SK-N-SH (cell line): ENCODE measurements at regions not wholly inside any gene's neighbourhood (a gene's known extent, or its start where the extent isn't known, plus 50 kb on each side); places are given as distances from the start of the nearest gene placed in this dataset.

Experiments used
- CTCF ChIA-PET: fragments of 300-600, 350-600 bp; formaldehyde crosslinking; extraction: SDS; loops from one replicate; lab custom pipeline; 2021; lab: Yijun Ruan, JAX
- POLR2A ChIA-PET: fragments of 350-600 bp; sonication (Branson Sonifier 250); formaldehyde crosslinking; extraction: SDS; loops from one replicate; lab custom pipeline; 2020; ENCODE audit warnings: antibody characterized with exemption, inconsistent platforms; lab: Yijun Ruan, JAX
- DNase-seq: peaks from one replicate; pipeline ENCODE4 v3.0.0; 2012
- H2AFZ ChIP-seq: fragments of 200-600 bp; sonication (generic); 2 replicates; pipeline ENCODE4 v1.8.1; 2016; ENCODE audit warnings: antibody characterized with exemption, mild to moderate bottlenecking, low read depth
- H3F3A ChIP-seq: fragments of 200-600 bp; sonication (generic); replicated peaks from 2 replicates; pipeline ENCODE3; 2016; ENCODE audit warnings: antibody characterized with exemption, mild to moderate bottlenecking; ENCODE audit not compliant: insufficient read depth
- H3K27ac ChIP-seq, 2 experiments: fragments of 200-500 bp in 1 of 2; fragments of 200-600 bp in 1 of 2; sonication (Bioruptor generic) in 1 of 2; sonication (generic), shearing (Covaris generic) in 1 of 2; 2 replicates each; pipeline versions ENCODE4 v1.5.1 to v1.6.1; 2014 to 2016; ENCODE audit warnings: low read depth in 2 of 2, inconsistent platforms in 1 of 2, low read length in 1 of 2, mild to moderate bottlenecking in 1 of 2, mixed read lengths in 1 of 2
- H3K27me3 ChIP-seq: fragments of 200-600 bp; sonication (generic), shearing (Covaris generic); 2 replicates; pipeline ENCODE4 v1.6.1; 2016; ENCODE audit warnings: mixed run types; ENCODE audit not compliant: insufficient read depth
- H3K36me3 ChIP-seq, 2 experiments: fragments of 200-500 bp in 1 of 2; fragments of 200-600 bp in 1 of 2; sonication (Bioruptor generic) in 1 of 2; sonication (generic) in 1 of 2; replicated peaks in 1 of 2; 2 replicates each; pipeline versions ENCODE3 to v1.5.1; 2014 to 2016; ENCODE audit warnings: low read length in 1 of 2, mild to moderate bottlenecking in 1 of 2; ENCODE audit not compliant: insufficient read depth in 2 of 2, control insufficient read depth in 1 of 2
- H3K4me1 ChIP-seq, 2 experiments: fragments of 200-500 bp in 1 of 2; fragments of 200-600 bp in 1 of 2; sonication (Bioruptor generic) in 1 of 2; sonication (generic), shearing (Covaris generic) in 1 of 2; 2 replicates each; pipeline versions ENCODE4 v1.5.1 to v1.6.1; 2014 to 2016; ENCODE audit warnings: low read depth in 1 of 2, low read length in 1 of 2, mixed run types in 1 of 2; ENCODE audit not compliant: insufficient read depth in 2 of 2, control insufficient read depth in 1 of 2
- H3K4me2 ChIP-seq: fragments of 200-600 bp; sonication (generic), shearing (Covaris generic); 2 replicates; pipeline ENCODE4 v1.6.1; 2017; ENCODE audit warnings: mixed run types
- H3K4me3 ChIP-seq, 2 experiments: fragments of 200-500 bp in 1 of 2; fragments of 200-600 bp in 1 of 2; sonication (Bioruptor generic) in 1 of 2; sonication (generic), shearing (Covaris generic) in 1 of 2; 2 replicates each; pipeline versions ENCODE4 v1.5.1 to v1.8.1; 2014 to 2016; ENCODE audit warnings: low read depth in 2 of 2, inconsistent platforms in 1 of 2, low read length in 1 of 2, mild to moderate bottlenecking in 1 of 2, mixed read lengths in 1 of 2, moderate library complexity in 1 of 2
- H3K79me2 ChIP-seq: fragments of 200-600 bp; sonication (generic); 2 replicates; pipeline ENCODE4 v1.8.1; 2017; ENCODE audit warnings: mild to moderate bottlenecking; ENCODE audit not compliant: insufficient read depth
- H3K9ac ChIP-seq: fragments of 200-600 bp; sonication (generic); 2 replicates; pipeline ENCODE4 v1.6.1; 2017; ENCODE audit warnings: mixed run types
- H3K9me2 ChIP-seq: fragments of 200-600 bp; sonication (generic); 2 replicates; pipeline ENCODE4 v1.6.1; 2017; ENCODE audit warnings: mixed run types
- H3K9me3 ChIP-seq: fragments of 200-600 bp; sonication (generic); 2 replicates; pipeline ENCODE4 v1.6.1; 2017; ENCODE audit warnings: mixed run types, mild to moderate bottlenecking, moderate library complexity
- H4K20me1 ChIP-seq: fragments of 200-600 bp; sonication (generic); 2 replicates; pipeline ENCODE4 v1.6.1; 2017; ENCODE audit warnings: mild to moderate bottlenecking, mixed run types; ENCODE audit not compliant: insufficient read depth
- CHD2 ChIP-seq: fragments of 150-350 bp; IDR thresholded peaks from 2 replicates; pipeline ENCODE4 v1.6.1; 2018; ENCODE audit warnings: low read length; ENCODE audit not compliant: partially characterized antibody
- CTCF ChIP-seq: fragments of 200-600 bp; sonication (generic); IDR thresholded peaks from 2 replicates; pipeline ENCODE4 v1.6.1; 2017; ENCODE audit warnings: antibody characterized with exemption, mild to moderate bottlenecking, moderate library complexity
- ELF1 ChIP-seq: IDR thresholded peaks from 2 replicates; pipeline ENCODE4 v1.4.0; 2012
- FOXJ3 ChIP-seq: sonication (generic); formaldehyde crosslinking; IDR thresholded peaks from 2 replicates; pipeline ENCODE4 v1.5.1; 2020; ENCODE audit warnings: mild to moderate bottlenecking, missing genetic modification reagents
- GABPA ChIP-seq: IDR thresholded peaks from 2 replicates; pipeline ENCODE4 v1.4.0; 2012; ENCODE audit warnings: low read depth, mild to moderate bottlenecking
- IRF3 ChIP-seq: fragments of 150-350 bp; IDR thresholded peaks from 2 replicates; pipeline ENCODE4 v1.6.1; 2016; ENCODE audit warnings: mild to moderate bottlenecking, low read depth, low read length
- JUND ChIP-seq: IDR thresholded peaks from 2 replicates; pipeline ENCODE4 v1.4.0; 2012
- MEF2A ChIP-seq: IDR thresholded peaks from 2 replicates; pipeline ENCODE4 v1.4.0; 2012; ENCODE audit warnings: low read depth, borderline replicate concordance
- MXI1 ChIP-seq: IDR thresholded peaks from 2 replicates; pipeline ENCODE4 v1.6.1; 2012; ENCODE audit warnings: mild to moderate bottlenecking, low read depth, low read length, improper control_type of control experiment
- NRF1 ChIP-seq: IDR thresholded peaks from 2 replicates; pipeline ENCODE4 v1.6.1; 2012; ENCODE audit warnings: low read depth, mild to moderate bottlenecking, low read length
- POLR2AphosphoS5 ChIP-seq: IDR thresholded peaks from 2 replicates; pipeline ENCODE4 v1.6.1; 2012; ENCODE audit warnings: low read depth, low read length
- SMC3 ChIP-seq: IDR thresholded peaks from 2 replicates; pipeline ENCODE4 v1.6.1; 2012; ENCODE audit warnings: low read depth, low read length, improper control_type of control experiment
- TEAD4 ChIP-seq: IDR thresholded peaks from 2 replicates; pipeline ENCODE4 v1.4.0; 2012; ENCODE audit warnings: mild to moderate bottlenecking, borderline replicate concordance; ENCODE audit not compliant: insufficient read depth
- USF2 ChIP-seq: fragments of 150-350 bp; IDR thresholded peaks from 2 replicates; pipeline ENCODE4 v1.6.1; 2017; ENCODE audit warnings: antibody characterized with exemption, low read length, low read depth, borderline replicate concordance
- YY1 ChIP-seq: IDR thresholded peaks from 2 replicates; pipeline ENCODE4 v1.4.0; 2012; ENCODE audit warnings: low read depth, mild to moderate bottlenecking
- WGBS: methylation state at CpG from one replicate; pipeline ENCODE4 v1.1.6; 2017; ENCODE audit warnings: low lambda C conversion rate; 5-methylcytosine and 5-hydroxymethylcytosine counted together
- TF ChIP-seq, protein P1 (sequence below): IDR thresholded peaks from 2 replicates; pipeline ENCODE4 v1.4.0; 2012; ENCODE audit warnings: low read depth, borderline replicate concordance
- TF ChIP-seq, protein P2 (sequence below): IDR thresholded peaks from 2 replicates; pipeline ENCODE4 v1.6.1; 2012; ENCODE audit warnings: mild to moderate bottlenecking, low read depth, low read length, moderate library complexity

- TF ChIP-seq, protein P1, sequence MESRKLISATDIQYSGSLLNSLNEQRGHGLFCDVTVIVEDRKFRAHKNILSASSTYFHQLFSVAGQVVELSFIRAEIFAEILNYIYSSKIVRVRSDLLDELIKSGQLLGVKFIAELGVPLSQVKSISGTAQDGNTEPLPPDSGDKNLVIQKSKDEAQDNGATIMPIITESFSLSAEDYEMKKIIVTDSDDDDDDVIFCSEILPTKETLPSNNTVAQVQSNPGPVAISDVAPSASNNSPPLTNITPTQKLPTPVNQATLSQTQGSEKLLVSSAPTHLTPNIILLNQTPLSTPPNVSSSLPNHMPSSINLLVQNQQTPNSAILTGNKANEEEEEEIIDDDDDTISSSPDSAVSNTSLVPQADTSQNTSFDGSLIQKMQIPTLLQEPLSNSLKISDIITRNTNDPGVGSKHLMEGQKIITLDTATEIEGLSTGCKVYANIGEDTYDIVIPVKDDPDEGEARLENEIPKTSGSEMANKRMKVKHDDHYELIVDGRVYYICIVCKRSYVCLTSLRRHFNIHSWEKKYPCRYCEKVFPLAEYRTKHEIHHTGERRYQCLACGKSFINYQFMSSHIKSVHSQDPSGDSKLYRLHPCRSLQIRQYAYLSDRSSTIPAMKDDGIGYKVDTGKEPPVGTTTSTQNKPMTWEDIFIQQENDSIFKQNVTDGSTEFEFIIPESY, result no peak
Measured at GRCh38 chr11:103633068-103633788, 403.2 kb upstream of the DDI1 start (continued).

DNA sequence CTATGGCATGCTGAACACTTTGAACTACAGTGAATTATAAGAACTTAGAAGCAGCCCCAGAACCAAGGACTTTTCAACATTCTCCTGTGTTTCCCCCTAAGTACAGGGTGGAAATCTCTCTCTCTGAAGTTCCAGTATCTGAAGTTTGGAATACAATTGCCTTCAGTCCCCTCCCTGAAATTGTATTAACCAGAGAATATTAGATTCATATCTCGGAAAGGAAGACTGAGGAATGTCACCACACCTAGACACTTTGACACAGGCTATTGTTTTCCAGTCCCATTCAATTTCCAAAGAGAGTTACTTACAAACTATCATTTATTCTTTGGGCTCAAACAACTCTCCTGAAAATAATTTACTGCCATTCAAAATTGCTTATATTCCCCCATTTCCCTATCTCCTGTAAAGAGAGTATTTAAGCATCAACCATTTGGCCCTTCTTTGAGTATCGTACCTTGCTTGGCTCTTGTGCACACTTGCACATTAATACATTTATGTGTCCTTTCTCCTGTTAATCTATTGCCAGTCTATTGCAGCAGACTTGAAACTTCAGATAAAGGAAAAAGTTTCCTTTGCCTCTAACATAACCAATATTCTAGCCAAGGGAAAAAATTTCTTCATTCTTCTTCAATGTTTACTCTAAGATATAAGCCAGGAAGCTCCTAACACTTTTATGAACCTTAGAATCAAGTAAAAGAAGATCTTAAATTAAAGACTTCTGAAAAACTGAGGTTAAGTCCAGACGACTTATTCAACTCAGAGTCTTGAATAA is 402.4 kb upstream of the DDI1 start:
- Histone ChIP-seq H3K79me2 (no peaks in the 10 kb centered on the region), H3F3A (peaks cover 32% of the 10 kb centered on the region), H3K9me3 (no peaks in the 10 kb centered on the region), H3K27me3 (no peaks in the 10 kb centered on the region), H3K27ac (peak overlapping the region; percentile 53 to 83; a peak in 3 of 4 replicates), H3K4me1 (peaks cover 0 to 33% of the 10 kb centered on the region in 2 experiments; a peak in 2 of 4 replicates), H2AFZ (0 out of 2 replicates have a peak overlapping the region, but pooled peaks have one; percentile 15), H3K36me3 (no peaks in the 10 kb centered on the region), H4K20me1 (no peaks in the 10 kb centered on the region), H3K4me3 (no peak overlapping the region), H3K9me2 (no peaks in the 10 kb centered on the region), H3K9ac (peak overlapping the region; percentile 40; the same call in 1 of the 2 replicates), H3K4me2 (no peak overlapping the region)
- no peak for TF ChIP-seq IRF3
- TF ChIP-seq POLR2AphosphoS5, result no peak
- no peak for TF ChIP-seq ELF1
- TF ChIP-seq, protein P2, sequence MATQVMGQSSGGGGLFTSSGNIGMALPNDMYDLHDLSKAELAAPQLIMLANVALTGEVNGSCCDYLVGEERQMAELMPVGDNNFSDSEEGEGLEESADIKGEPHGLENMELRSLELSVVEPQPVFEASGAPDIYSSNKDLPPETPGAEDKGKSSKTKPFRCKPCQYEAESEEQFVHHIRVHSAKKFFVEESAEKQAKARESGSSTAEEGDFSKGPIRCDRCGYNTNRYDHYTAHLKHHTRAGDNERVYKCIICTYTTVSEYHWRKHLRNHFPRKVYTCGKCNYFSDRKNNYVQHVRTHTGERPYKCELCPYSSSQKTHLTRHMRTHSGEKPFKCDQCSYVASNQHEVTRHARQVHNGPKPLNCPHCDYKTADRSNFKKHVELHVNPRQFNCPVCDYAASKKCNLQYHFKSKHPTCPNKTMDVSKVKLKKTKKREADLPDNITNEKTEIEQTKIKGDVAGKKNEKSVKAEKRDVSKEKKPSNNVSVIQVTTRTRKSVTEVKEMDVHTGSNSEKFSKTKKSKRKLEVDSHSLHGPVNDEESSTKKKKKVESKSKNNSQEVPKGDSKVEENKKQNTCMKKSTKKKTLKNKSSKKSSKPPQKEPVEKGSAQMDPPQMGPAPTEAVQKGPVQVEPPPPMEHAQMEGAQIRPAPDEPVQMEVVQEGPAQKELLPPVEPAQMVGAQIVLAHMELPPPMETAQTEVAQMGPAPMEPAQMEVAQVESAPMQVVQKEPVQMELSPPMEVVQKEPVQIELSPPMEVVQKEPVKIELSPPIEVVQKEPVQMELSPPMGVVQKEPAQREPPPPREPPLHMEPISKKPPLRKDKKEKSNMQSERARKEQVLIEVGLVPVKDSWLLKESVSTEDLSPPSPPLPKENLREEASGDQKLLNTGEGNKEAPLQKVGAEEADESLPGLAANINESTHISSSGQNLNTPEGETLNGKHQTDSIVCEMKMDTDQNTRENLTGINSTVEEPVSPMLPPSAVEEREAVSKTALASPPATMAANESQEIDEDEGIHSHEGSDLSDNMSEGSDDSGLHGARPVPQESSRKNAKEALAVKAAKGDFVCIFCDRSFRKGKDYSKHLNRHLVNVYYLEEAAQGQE, result no peak
- no peak for TF ChIP-seq CHD2
- TF ChIP-seq USF2, result no peak
- TF ChIP-seq FOXJ3 (CRISPR knock-in tag), result no peak
- no peak for TF ChIP-seq YY1
- TF ChIP-seq MXI1, result no peak
- no peak for TF ChIP-seq SMC3
- no peak for TF ChIP-seq GABPA
- no peak for TF ChIP-seq CTCF
- TF ChIP-seq JUND, result no peak
- no peak for TF ChIP-seq TEAD4
- no peak for TF ChIP-seq MEF2A
- TF ChIP-seq NRF1, result no peak
- ChIA-PET POLR2A (no interaction called here), CTCF (no interaction called here)
- WGBS, result 86% methylated on average over 3 of the region's 3 CpGs
- no peak for DNase-seq
